H9 (cell line): ENCODE measurements at regions not wholly inside any gene's neighbourhood (a gene's known extent, or its start where the extent isn't known, plus 50 kb on each side); places are given as distances from the start of the nearest gene placed in this dataset.

Experiments used
- DNase-seq: peaks from one replicate; pipeline ENCODE4 v3.0.0-alpha.2; 2017
- H2AFZ ChIP-seq: one replicate; pipeline ENCODE4 v1.6.1; 2013; ENCODE audit warnings: mild to moderate bottlenecking, low read length, control low read depth, moderate library complexity
- H2AK5ac ChIP-seq: 2 replicates; pipeline ENCODE4 v1.6.1; 2013; ENCODE audit warnings: low read length, control low read depth, mixed read lengths; ENCODE audit not compliant: insufficient read length
- H2BK120ac ChIP-seq: one replicate; pipeline ENCODE4 v1.6.1; 2013; ENCODE audit warnings: low read depth, mild to moderate bottlenecking, low read length, control low read depth, inconsistent platforms; ENCODE audit not compliant: poor library complexity, severe bottlenecking
- H2BK12ac ChIP-seq: 2 replicates; pipeline ENCODE4 v1.6.1; 2013; ENCODE audit warnings: low read length, control low read depth, mixed read lengths, low read depth; ENCODE audit not compliant: insufficient read length
- H2BK15ac ChIP-seq: 2 replicates; pipeline ENCODE4 v1.6.1; 2013; ENCODE audit warnings: low read depth, low read length, control low read depth
- H2BK20ac ChIP-seq: one replicate; pipeline ENCODE4 v1.6.1; 2013; ENCODE audit warnings: low read depth, mild to moderate bottlenecking, low read length, control low read depth, inconsistent platforms; ENCODE audit not compliant: poor library complexity, severe bottlenecking
- H2BK5ac ChIP-seq: 2 replicates; pipeline ENCODE4 v1.6.1; 2013; ENCODE audit warnings: low read length, control low read depth, mixed read lengths; ENCODE audit not compliant: insufficient read length
- H3K14ac ChIP-seq: 2 replicates; pipeline ENCODE4 v1.6.1; 2013; ENCODE audit warnings: low read length, control low read depth; ENCODE audit not compliant: insufficient read depth
- H3K18ac ChIP-seq: 2 replicates; pipeline ENCODE4 v1.6.1; 2013; ENCODE audit warnings: low read depth, mild to moderate bottlenecking, mixed read lengths, low read length, control low read depth; ENCODE audit not compliant: insufficient read length
- H3K23ac ChIP-seq: 2 replicates; pipeline ENCODE4 v1.6.1; 2013; ENCODE audit warnings: low read length, control low read depth, mixed read lengths, low read depth; ENCODE audit not compliant: insufficient read length
- H3K23me2 ChIP-seq: 2 replicates; pipeline ENCODE4 v1.6.1; 2013; ENCODE audit warnings: low read depth, mild to moderate bottlenecking, mixed read lengths, low read length, control low read depth; ENCODE audit not compliant: insufficient read length, poor library complexity, severe bottlenecking
- H3K27ac ChIP-seq: 2 replicates; pipeline ENCODE4 v1.5.1; 2013; ENCODE audit warnings: low read length, control low read depth, mixed read lengths, low read depth; ENCODE audit not compliant: insufficient read length
- H3K27me3 ChIP-seq: 2 replicates; pipeline ENCODE4 v1.6.1; 2013; ENCODE audit warnings: low read length, control low read depth, inconsistent platforms; ENCODE audit not compliant: insufficient read depth
- H3K4ac ChIP-seq: 2 replicates; pipeline ENCODE4 v1.6.1; 2013; ENCODE audit warnings: low read depth, mild to moderate bottlenecking, control low read depth, inconsistent platforms, low read length, moderate library complexity
- H3K4me1 ChIP-seq: 2 replicates; pipeline ENCODE4 v1.6.1; 2013; ENCODE audit warnings: low read length, control low read depth, inconsistent platforms; ENCODE audit not compliant: insufficient read depth
- H3K4me2 ChIP-seq: 2 replicates; pipeline ENCODE4 v1.6.1; 2013; ENCODE audit warnings: low read length, control low read depth, mixed read lengths; ENCODE audit not compliant: insufficient read length, insufficient read depth
- H3K56ac ChIP-seq: 2 replicates; pipeline ENCODE4 v1.6.1; 2013; ENCODE audit warnings: low read depth, mild to moderate bottlenecking, mixed read lengths, low read length, control low read depth; ENCODE audit not compliant: insufficient read length
- H3K79me1 ChIP-seq: 2 replicates; pipeline ENCODE4 v1.6.1; 2013; ENCODE audit warnings: low read depth, mild to moderate bottlenecking, moderate library complexity, low read length, control low read depth, inconsistent platforms; ENCODE audit not compliant: insufficient read depth, poor library complexity, severe bottlenecking
- H3K79me2 ChIP-seq: 2 replicates; pipeline ENCODE4 v1.6.1; 2013; ENCODE audit warnings: low read length, control low read depth, inconsistent platforms; ENCODE audit not compliant: insufficient read depth
- H3K9ac ChIP-seq: 2 replicates; pipeline ENCODE4 v1.6.1; 2013; ENCODE audit warnings: low read length, control low read depth, mixed read lengths; ENCODE audit not compliant: insufficient read length; ENCODE audit errors: extremely low read depth
- H3K9me3 ChIP-seq: one replicate; pipeline ENCODE4 v1.6.1; 2013; ENCODE audit warnings: low read depth, low read length, inconsistent platforms; ENCODE audit not compliant: control insufficient read depth
- H3T11ph ChIP-seq: one replicate; pipeline ENCODE4 v1.6.1; 2013; ENCODE audit warnings: mild to moderate bottlenecking, low read length, control low read depth, inconsistent platforms
- H4K20me1 ChIP-seq: one replicate; pipeline ENCODE4 v1.6.1; 2013; ENCODE audit not compliant: control insufficient read depth, insufficient read length, insufficient read depth
- H4K5ac ChIP-seq: 2 replicates; pipeline ENCODE4 v1.6.1; 2013; ENCODE audit warnings: low read depth, mild to moderate bottlenecking, mixed read lengths, low read length, control low read depth; ENCODE audit not compliant: insufficient read length
- H4K8ac ChIP-seq: replicated peaks from 2 replicates; pipeline ENCODE4 v1.6.1; 2013; ENCODE audit warnings: low read length, control low read depth, mixed read lengths, low read depth; ENCODE audit not compliant: insufficient read length
- H4K91ac ChIP-seq: 2 replicates; pipeline ENCODE4 v1.6.1; 2013; ENCODE audit warnings: low read depth, mild to moderate bottlenecking, moderate library complexity, mixed read lengths, low read length, control low read depth; ENCODE audit not compliant: insufficient read length
- H3K27ac Mint-ChIP-seq, 3 experiments: 2 replicates in 2 of 3; 3 replicates in 1 of 3; pipeline ENCODE4 v1.8.0; 2020 to 2021; ENCODE audit warnings: mixed read lengths in 3 of 3, mild to moderate bottlenecking in 1 of 3, moderate library complexity in 1 of 3
- H3K27me3 Mint-ChIP-seq: 2 replicates; pipeline ENCODE4 v1.8.0; 2021; ENCODE audit warnings: low read depth, mild to moderate bottlenecking, moderate library complexity, mixed read lengths
- H3K36me3 Mint-ChIP-seq, 3 experiments: 2 replicates in 2 of 3; 3 replicates in 1 of 3; pipeline ENCODE4 v1.8.0; 2020 to 2021; ENCODE audit warnings: low read depth in 3 of 3, mixed read lengths in 3 of 3; ENCODE audit not compliant: insufficient read depth in 1 of 3
- H3K4me1 Mint-ChIP-seq, 2 experiments: 2 replicates each; pipeline ENCODE4 v1.8.0; 2020; ENCODE audit warnings: mixed read lengths in 2 of 2
- H3K4me3 Mint-ChIP-seq, 2 experiments: 2 replicates in 1 of 2; 3 replicates in 1 of 2; pipeline ENCODE4 v1.8.0; 2020 to 2021; ENCODE audit warnings: mild to moderate bottlenecking in 2 of 2, mixed read lengths in 2 of 2, moderate library complexity in 1 of 2
- H3K9me3 Mint-ChIP-seq, 2 experiments: 2 replicates in 1 of 2; 3 replicates in 1 of 2; pipeline ENCODE4 v1.8.0; 2020; ENCODE audit warnings: mild to moderate bottlenecking in 2 of 2, mixed read lengths in 2 of 2, moderate library complexity in 1 of 2
- WGBS: extraction: QIAGEN DNeasy Blood & Tissue Kit; methylation state at CpG from one replicate; pipeline ENCODE4 v1.1.7; 2013; ENCODE audit warnings: missing lambda C conversion rate, low lambda C conversion rate, mixed read lengths; ENCODE audit not compliant: insufficient read length; ENCODE audit errors: extremely low coverage; 5-methylcytosine and 5-hydroxymethylcytosine counted together
- TF ChIP-seq, protein P1 (sequence below): fragments of 200-600 bp; sonication (generic); conservative IDR thresholded peaks from 3 replicates; pipeline ENCODE4 v1.8.0; 2021; ENCODE audit warnings: antibody characterized with exemption, mild to moderate bottlenecking

DNA sequence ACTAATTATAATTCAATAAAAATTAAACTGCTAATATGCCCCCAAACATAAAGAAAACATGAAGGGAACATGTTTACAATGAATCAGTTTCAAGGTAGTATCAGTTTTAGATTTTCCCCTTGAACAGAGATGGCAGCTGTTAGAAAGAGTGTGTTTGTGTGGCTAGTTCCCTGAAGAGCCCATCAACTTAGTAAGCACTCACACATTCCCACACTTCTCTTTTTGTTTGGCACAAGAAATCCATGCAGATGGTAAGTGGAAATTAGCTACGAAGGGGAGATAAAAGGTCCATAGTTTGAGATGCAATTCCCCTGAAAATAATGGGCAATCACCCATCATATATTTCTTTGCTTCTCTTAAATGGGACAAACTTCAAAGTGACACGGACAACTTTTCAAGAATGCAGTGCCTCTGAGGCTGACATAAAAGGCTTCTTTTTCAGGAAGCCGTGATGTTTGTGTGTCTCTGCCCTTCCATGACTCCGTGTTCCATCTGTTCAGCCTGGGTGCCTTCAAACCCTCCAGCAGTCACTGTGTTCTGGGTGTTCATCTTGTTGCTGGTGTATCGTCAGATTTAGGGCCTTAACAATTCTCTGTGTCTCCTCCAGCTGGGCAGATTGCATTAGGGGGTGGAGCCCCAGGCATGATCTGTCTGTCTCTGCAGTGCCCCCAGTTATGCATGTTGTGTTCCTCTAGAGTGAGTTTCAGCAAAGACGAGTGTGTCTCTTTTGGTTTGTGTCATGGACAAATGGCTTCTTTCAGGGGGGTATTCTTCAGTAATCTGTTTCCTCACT, 259.5 kb upstream of the NPY start:
- Histone ChIP-seq H2AFZ (no peak overlapping the region), H2AK5ac (no peak overlapping the region), H3K9me3 (no peaks in the 10 kb centered on the region), H3K27me3 (no peaks in the 10 kb centered on the region), H3K4me1 (peaks cover 8% of the 10 kb centered on the region; the same call in 1 of the 2 replicates), H3K4me2 (no peak overlapping the region), H4K20me1 (no peaks in the 10 kb centered on the region), H3K56ac (no peak overlapping the region), H4K91ac (no peak overlapping the region), H3K79me2 (no peaks in the 10 kb centered on the region), H2BK20ac (no peak overlapping the region), H3K14ac (no peak overlapping the region), H2BK12ac (no peak overlapping the region), H3K23me2 (no peaks in the 10 kb centered on the region), H4K5ac (no peak overlapping the region), H3K23ac (no peak overlapping the region), H3K79me1 (no peaks in the 10 kb centered on the region), H2BK120ac (no peak overlapping the region), H3T11ph (no peak overlapping the region), H3K4ac (no peak overlapping the region), H2BK5ac (no peak overlapping the region), H2BK15ac (no peak overlapping the region), H3K27ac (no peak overlapping the region), H3K9ac (no peak overlapping the region), H4K8ac (no peak overlapping the region), H3K18ac (no peak overlapping the region)
- Mint-ChIP-seq H3K4me3 (no peak overlapping the region), H3K27ac (no peak overlapping the region), H3K4me1 (peaks cover 13 to 14% of the 10 kb centered on the region in 2 experiments), H3K27me3 (peaks cover under 1% of the 10 kb centered on the region), H3K9me3 (no peaks in the 10 kb centered on the region), H3K36me3 (no peaks in the 10 kb centered on the region; a peak in 1 of 7 replicates)
- TF ChIP-seq, protein P1, sequence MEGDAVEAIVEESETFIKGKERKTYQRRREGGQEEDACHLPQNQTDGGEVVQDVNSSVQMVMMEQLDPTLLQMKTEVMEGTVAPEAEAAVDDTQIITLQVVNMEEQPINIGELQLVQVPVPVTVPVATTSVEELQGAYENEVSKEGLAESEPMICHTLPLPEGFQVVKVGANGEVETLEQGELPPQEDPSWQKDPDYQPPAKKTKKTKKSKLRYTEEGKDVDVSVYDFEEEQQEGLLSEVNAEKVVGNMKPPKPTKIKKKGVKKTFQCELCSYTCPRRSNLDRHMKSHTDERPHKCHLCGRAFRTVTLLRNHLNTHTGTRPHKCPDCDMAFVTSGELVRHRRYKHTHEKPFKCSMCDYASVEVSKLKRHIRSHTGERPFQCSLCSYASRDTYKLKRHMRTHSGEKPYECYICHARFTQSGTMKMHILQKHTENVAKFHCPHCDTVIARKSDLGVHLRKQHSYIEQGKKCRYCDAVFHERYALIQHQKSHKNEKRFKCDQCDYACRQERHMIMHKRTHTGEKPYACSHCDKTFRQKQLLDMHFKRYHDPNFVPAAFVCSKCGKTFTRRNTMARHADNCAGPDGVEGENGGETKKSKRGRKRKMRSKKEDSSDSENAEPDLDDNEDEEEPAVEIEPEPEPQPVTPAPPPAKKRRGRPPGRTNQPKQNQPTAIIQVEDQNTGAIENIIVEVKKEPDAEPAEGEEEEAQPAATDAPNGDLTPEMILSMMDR: no peak
- no peak for DNase-seq
- no CpG with 5 or more reads among the region's 6 CpGs for WGBS
